GM12872 (cell line): ENCODE measurements at regions not wholly inside any gene's neighbourhood (a gene's known extent, or its start where the extent isn't known, plus 50 kb on each side); places are given as distances from the start of the nearest gene placed in this dataset.

ENCODE experiments used
- CTCF ChIP-seq: IDR thresholded peaks from 3 replicates; pipeline ENCODE4 v1.5.1; 2011; ENCODE audit warnings: low read depth, mild to moderate bottlenecking, low read length, moderate library complexity; ENCODE audit not compliant: insufficient read depth

- TF ChIP-seq CTCF: no peak
These were observed 806.2 kb downstream of the NSUN3 start for GRCh38 chr3:94869059-94869547.

GRCh38 chr3:94873751-94874150 lies 810.9 kb downstream of the NSUN3 start:
- TF ChIP-seq CTCF: no peak

- TF ChIP-seq CTCF: no peak
These were observed 812.3 kb downstream of the NSUN3 start for GRCh38 chr3:94875149-94875548.

DNA sequence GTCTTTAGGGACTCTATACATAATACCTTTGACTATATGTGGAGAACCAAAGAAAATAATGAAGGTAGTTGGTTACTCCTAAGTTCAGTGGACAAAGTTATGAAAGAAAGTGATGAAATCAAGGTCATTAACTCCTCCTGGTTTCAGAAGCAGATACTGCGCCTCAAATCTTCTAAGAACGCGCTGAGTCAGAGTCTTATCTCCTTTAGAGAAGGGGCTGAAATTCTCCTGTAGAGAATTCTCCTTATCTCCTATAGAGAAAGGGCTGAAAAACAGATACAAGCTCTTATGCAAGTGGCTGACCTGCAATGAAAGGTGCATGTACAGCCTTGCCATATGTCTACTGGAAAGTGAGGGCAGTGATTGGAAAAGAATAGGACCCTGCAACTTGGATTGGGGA lies 824.2 kb downstream of the NSUN3 start:
- no peak for TF ChIP-seq CTCF

GRCh38 chr3:94896994-94897393 lies 834.1 kb downstream of the NSUN3 start:
- no peak for TF ChIP-seq CTCF

GRCh38 chr3:94904156-94904674 lies 841.4 kb downstream of the NSUN3 start:
- no peak for TF ChIP-seq CTCF

DNA sequence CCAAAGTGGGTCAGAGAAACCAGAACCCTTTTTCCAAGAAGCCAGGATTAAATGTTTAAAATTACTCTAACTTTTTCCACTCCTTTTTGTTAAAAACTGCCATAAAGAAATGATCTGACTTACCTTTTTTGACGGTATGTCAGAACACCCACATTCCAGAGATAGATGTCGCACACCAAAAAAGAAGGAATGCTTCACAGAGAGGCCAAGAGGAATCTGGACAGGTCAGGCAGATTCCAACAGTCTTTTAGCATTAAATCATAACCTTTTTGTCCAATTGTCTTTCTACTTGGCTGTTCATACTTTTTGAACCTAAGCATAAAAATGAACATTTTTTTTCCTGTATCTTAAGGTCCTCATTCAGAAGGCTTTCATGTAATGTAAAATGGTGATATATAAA lies 846.9 kb downstream of the NSUN3 start:
- TF ChIP-seq CTCF: no peak

- TF ChIP-seq CTCF: no peak
These were observed 849.8 kb downstream of the NSUN3 start for GRCh38 chr3:94912656-94913055.
